Large intestine (tissue), 3 donors: ENCODE measurements at regions not wholly inside any gene's neighbourhood (a gene's known extent, or its start where the extent isn't known, plus 50 kb on each side); places are given as distances from the start of the nearest gene placed in this dataset.

Source experiments
- DNase-seq, 2 donors: peaks; one replicate each; pipeline versions ENCODE4 v3.0.0 to v3.0.0-alpha.2; 2013
- H3K27ac ChIP-seq: one replicate; pipeline ENCODE4 v1.5.1; 2013; ENCODE audit warnings: low read length
- H3K27me3 ChIP-seq: 2 replicates; pipeline ENCODE4 v1.6.1; 2013; ENCODE audit warnings: low read length; ENCODE audit not compliant: control insufficient read depth, insufficient read depth
- H3K36me3 ChIP-seq: 2 replicates; pipeline ENCODE4 v1.6.1; 2013; ENCODE audit warnings: low read length; ENCODE audit not compliant: control insufficient read depth, insufficient read depth
- H3K4me1 ChIP-seq: one replicate; pipeline ENCODE4 v1.6.1; 2013; ENCODE audit warnings: low read length; ENCODE audit not compliant: control insufficient read depth, insufficient read depth
- H3K4me3 ChIP-seq: one replicate; pipeline ENCODE4 v1.5.1; 2013; ENCODE audit warnings: low read length
- H3K9me3 ChIP-seq: one replicate; pipeline ENCODE4 v1.6.1; 2013; ENCODE audit warnings: mild to moderate bottlenecking, low read depth, low read length, moderate library complexity; ENCODE audit not compliant: control insufficient read depth
- WGBS: methylation state at CpG from one replicate; pipeline ENCODE4 v1.1.5; 2013; ENCODE audit warnings: low lambda C conversion rate; ENCODE audit not compliant: insufficient coverage; 5-methylcytosine and 5-hydroxymethylcytosine counted together

GRCh38 chr16:11447272-11447671 is 102.0 kb downstream of the RMI2 start:
- Histone ChIP-seq H3K4me3 (no peak overlapping the region), H3K27me3 (no peaks in the 10 kb centered on the region), H3K36me3 (no peaks in the 10 kb centered on the region), H3K27ac (no peak overlapping the region), H3K4me1 (no peaks in the 10 kb centered on the region), H3K9me3 (no peaks in the 10 kb centered on the region)
- no CpG with 5 or more reads among the region's 10 CpGs for WGBS
- no peak for DNase-seq

- H3K27ac ChIP-seq: no peak overlapping the region
- WGBS: no CpG with 5 or more reads among the region's 11 CpGs
- H3K36me3 ChIP-seq: no peaks in the 10 kb centered on the region
Observed at GRCh38 chr16:11447836-11448235, 102.6 kb downstream of the RMI2 start.

GRCh38 chr16:11448796-11449416 is 103.6 kb downstream of the RMI2 start:
- no peak for DNase-seq
- Histone ChIP-seq H3K4me1 (no peaks in the 10 kb centered on the region), H3K9me3 (no peaks in the 10 kb centered on the region), H3K27me3 (no peaks in the 10 kb centered on the region), H3K36me3 (no peaks in the 10 kb centered on the region), H3K4me3 (no peak overlapping the region), H3K27ac (no peak overlapping the region)
- WGBS: no CpG with 5 or more reads among the region's 13 CpGs

More at GRCh38 chr16:11447836-11448235, 102.6 kb downstream of the RMI2 start:
- no peaks in the 10 kb centered on the region for H3K4me1 ChIP-seq
- no peaks in the 10 kb centered on the region for H3K27me3 ChIP-seq
- no peaks in the 10 kb centered on the region for H3K9me3 ChIP-seq
- no peak for DNase-seq
- no peak overlapping the region for H3K4me3 ChIP-seq

- H3K4me3 ChIP-seq: no peak overlapping the region
- H3K4me1 ChIP-seq: no peaks in the 10 kb centered on the region
Observed at GRCh38 chr16:11449716-11450115, 104.5 kb downstream of the RMI2 start.

GRCh38 chr16:11450136-11450535 is 104.9 kb downstream of the RMI2 start:
- Histone ChIP-seq H3K9me3 (no peaks in the 10 kb centered on the region), H3K36me3 (no peaks in the 10 kb centered on the region), H3K4me1 (no peaks in the 10 kb centered on the region), H3K27me3 (no peaks in the 10 kb centered on the region), H3K27ac (no peak overlapping the region), H3K4me3 (no peak overlapping the region)
- 97% methylated on average over 5 of the region's 9 CpGs for WGBS
- no peak for DNase-seq

More at GRCh38 chr16:11449716-11450115, 104.5 kb downstream of the RMI2 start:
- no peaks in the 10 kb centered on the region for H3K27me3 ChIP-seq
- H3K9me3 ChIP-seq: no peaks in the 10 kb centered on the region
- no peaks in the 10 kb centered on the region for H3K36me3 ChIP-seq
- no peak overlapping the region for H3K27ac ChIP-seq
- no peak for DNase-seq
- no CpG with 5 or more reads among the region's 7 CpGs for WGBS

- Histone ChIP-seq H3K27me3 (no peaks in the 10 kb centered on the region), H3K9me3 (no peaks in the 10 kb centered on the region), H3K4me1 (no peaks in the 10 kb centered on the region), H3K4me3 (no peak overlapping the region), H3K36me3 (no peaks in the 10 kb centered on the region), H3K27ac (no peak overlapping the region)
- WGBS: no CpG with 5 or more reads among the region's 7 CpGs
- DNase-seq: no peak
Observed at GRCh38 chr16:11452298-11452697, 107.0 kb downstream of the RMI2 start.

GRCh38 chr16:11452746-11453389 is 107.6 kb downstream of the RMI2 start:
- 70% methylated on average over 1 of the region's 5 CpGs for WGBS
- no peak overlapping the region for H3K4me3 ChIP-seq
- no peak overlapping the region for H3K27ac ChIP-seq
- no peaks in the 10 kb centered on the region for H3K36me3 ChIP-seq
- no peaks in the 10 kb centered on the region for H3K9me3 ChIP-seq
- no peak for DNase-seq
- H3K27me3 ChIP-seq: no peaks in the 10 kb centered on the region
- H3K4me1 ChIP-seq: no peaks in the 10 kb centered on the region

- no peaks in the 10 kb centered on the region for H3K36me3 ChIP-seq
- DNase-seq: no peak
- H3K9me3 ChIP-seq: no peaks in the 10 kb centered on the region
- WGBS: no CpG with 5 or more reads among the region's 10 CpGs
- no peak overlapping the region for H3K4me3 ChIP-seq
- no peak overlapping the region for H3K27ac ChIP-seq
- H3K27me3 ChIP-seq: no peaks in the 10 kb centered on the region
- no peaks in the 10 kb centered on the region for H3K4me1 ChIP-seq
Observed at GRCh38 chr16:11456741-11457140, 111.5 kb downstream of the RMI2 start.

- Histone ChIP-seq H3K9me3 (no peaks in the 10 kb centered on the region), H3K27ac (no peak overlapping the region), H3K4me3 (no peak overlapping the region), H3K4me1 (no peaks in the 10 kb centered on the region), H3K27me3 (no peaks in the 10 kb centered on the region), H3K36me3 (no peaks in the 10 kb centered on the region)
- WGBS: no CpG with 5 or more reads among the region's 8 CpGs
- DNase-seq: no peak
Observed at GRCh38 chr16:11459722-11460121, 114.5 kb downstream of the RMI2 start.

- Histone ChIP-seq H3K27me3 (no peaks in the 10 kb centered on the region), H3K4me3 (no peak overlapping the region), H3K4me1 (no peaks in the 10 kb centered on the region), H3K27ac (no peak overlapping the region), H3K36me3 (no peaks in the 10 kb centered on the region), H3K9me3 (no peaks in the 10 kb centered on the region)
- no peak for DNase-seq
- WGBS: no CpG with 5 or more reads among the region's 18 CpGs
Observed at GRCh38 chr16:11460820-11461594, 115.7 kb downstream of the RMI2 start.
